NCI-H226 (cell line): ENCODE measurements at regions not wholly inside any gene's neighbourhood (a gene's known extent, or its start where the extent isn't known, plus 50 kb on each side); places are given as distances from the start of the nearest gene placed in this dataset.
A peak's percentile ranks its signal among the peaks of the same experiment; 100 is the strongest.
"Not testable (repeated sequence)": the region's sequence is repeated elsewhere in the genome, so short reads cannot be mapped to it uniquely, and the experiment has no call there.

Experiments
- DNase-seq: peaks from one replicate; pipeline ENCODE4 v3.0.0-alpha.2; 2015

- no peak for DNase-seq
Measured at GRCh38 chr7:149682038-149682437, 91.3 kb downstream of the ZNF467 start.

GRCh38 chr7:149681274-149681673, 92.1 kb downstream of the ZNF467 start:
- no peak for DNase-seq

GRCh38 chr7:149680331-149681025, 92.9 kb downstream of the ZNF467 start:
- peak; percentile 19 for DNase-seq

- not testable (repeated sequence) for DNase-seq
Measured at GRCh38 chr7:149674728-149675385, 98.5 kb downstream of the ZNF467 start.

- no peak for DNase-seq
Measured at GRCh38 chr7:149673006-149673405, 100.4 kb downstream of the ZNF467 start.

- no peak for DNase-seq
Measured at GRCh38 chr7:149670288-149670687, 103.1 kb downstream of the ZNF467 start.

GRCh38 chr7:149669121-149669818, 104.1 kb downstream of the ZNF467 start:
- no peak for DNase-seq

GRCh38 chr7:149666360-149666945, 106.9 kb downstream of the ZNF467 start:
- DNase-seq = no peak

GRCh38 chr7:149665618-149666017, 107.8 kb downstream of the ZNF467 start:
- not testable (repeated sequence) for DNase-seq

- no peak for DNase-seq
Measured at GRCh38 chr7:149664666-149665065, 108.7 kb downstream of the ZNF467 start.

GRCh38 chr7:149664176-149664575, 109.2 kb downstream of the ZNF467 start:
- DNase-seq = no peak

- peak; percentile 50 for DNase-seq
Measured at GRCh38 chr7:149662591-149663095, 110.7 kb downstream of the ZNF467 start.

- DNase-seq = no peak
Measured at GRCh38 chr7:149655784-149656183, 117.6 kb downstream of the ZNF467 start.

- no peak for DNase-seq
Measured at GRCh38 chr7:149654588-149654987, 118.8 kb downstream of the ZNF467 start.

- not testable (repeated sequence) for DNase-seq
Measured at GRCh38 chr7:149650190-149650589, 123.2 kb downstream of the ZNF467 start.

- DNase-seq = no peak
Measured at GRCh38 chr7:149644754-149645153, 128.6 kb downstream of the ZNF467 start.

GRCh38 chr7:149642589-149642988, 130.8 kb downstream of the ZNF467 start:
- DNase-seq = no peak

- DNase-seq = no peak
Measured at GRCh38 chr7:149638566-149639320, 134.6 kb downstream of the ZNF467 start.

- no peak for DNase-seq
Measured at GRCh38 chr7:149637911-149638565, 135.3 kb downstream of the ZNF467 start.

GRCh38 chr7:149635561-149636329, 137.6 kb downstream of the ZNF467 start:
- DNase-seq = no peak
